Hepatocyte (in vitro differentiated cells): ENCODE measurements at regions not wholly inside any gene's neighbourhood (a gene's known extent, or its start where the extent isn't known, plus 50 kb on each side); places are given as distances from the start of the nearest gene placed in this dataset.

Source experiments
- DNase-seq: peaks from one replicate; pipeline ENCODE4 v3.0.0-alpha.2; 2016; ENCODE audit warnings: low spot score
- H2AFZ ChIP-seq: fragments of 200-600 bp; sonication (generic); 2 replicates; pipeline ENCODE4 v1.6.0; 2016; ENCODE audit warnings: antibody characterized with exemption, mild to moderate bottlenecking
- H3K27ac ChIP-seq: fragments of 200-600 bp; sonication (generic); 2 replicates; pipeline ENCODE4 v1.5.1; 2016; ENCODE audit warnings: mild to moderate bottlenecking
- H3K27me3 ChIP-seq: fragments of 200-600 bp; sonication (generic); 2 replicates; pipeline ENCODE4 v1.6.1; 2016
- H3K36me3 ChIP-seq: fragments of 200-600 bp; sonication (generic); replicated peaks from 2 replicates; pipeline ENCODE4 v1.5.1; 2016; ENCODE audit warnings: low read depth; ENCODE audit not compliant: insufficient read depth
- H3K4me1 ChIP-seq: fragments of 200-600 bp; sonication (generic); 2 replicates; pipeline ENCODE4 v1.5.1; 2016; ENCODE audit warnings: mild to moderate bottlenecking, moderate library complexity; ENCODE audit not compliant: insufficient read depth
- H3K4me2 ChIP-seq: fragments of 200-600 bp; sonication (generic); 2 replicates; pipeline ENCODE4 v1.6.0; 2016
- H3K4me3 ChIP-seq: fragments of 200-600 bp; sonication (generic); 2 replicates; pipeline ENCODE4 v1.5.1; 2016; ENCODE audit warnings: mild to moderate bottlenecking
- H3K79me2 ChIP-seq: fragments of 200-600 bp; sonication (generic); 2 replicates; pipeline ENCODE4 v1.6.0; 2017; ENCODE audit warnings: mild to moderate bottlenecking
- H3K9me2 ChIP-seq: fragments of 200-600 bp; sonication (generic); replicated peaks from 2 replicates; pipeline ENCODE4 v1.6.0; 2017; ENCODE audit warnings: mild to moderate bottlenecking; ENCODE audit not compliant: insufficient read depth
- H3K9me3 ChIP-seq: fragments of 200-600 bp; sonication (generic); 2 replicates; pipeline ENCODE4 v1.5.1; 2016; ENCODE audit warnings: low read depth, mild to moderate bottlenecking
- H4K20me1 ChIP-seq: fragments of 200-600 bp; sonication (generic); 2 replicates; pipeline ENCODE4 v1.6.0; 2016; ENCODE audit warnings: mild to moderate bottlenecking; ENCODE audit not compliant: insufficient read depth, poor library complexity, severe bottlenecking
- EZH2 ChIP-seq: fragments of 200-600 bp; sonication (generic); IDR thresholded peaks from 2 replicates; pipeline ENCODE4 v1.6.1; 2016; ENCODE audit warnings: antibody characterized with exemption, mild to moderate bottlenecking, borderline replicate concordance
- EZH2phosphoT487 ChIP-seq: fragments of 200-600 bp; sonication (generic); IDR thresholded peaks from one replicate; pipeline ENCODE4 v1.6.1; 2018; ENCODE audit warnings: antibody characterized with exemption, mild to moderate bottlenecking, low read depth, moderate library complexity; ENCODE audit not compliant: unreplicated experiment, severe bottlenecking
- WGBS: methylation state at CpG from one replicate; pipeline ENCODE4 v1.1.6; 2016; ENCODE audit warnings: low lambda C conversion rate; ENCODE audit errors: missing lambda C conversion rate; 5-methylcytosine and 5-hydroxymethylcytosine counted together
- TF ChIP-seq, protein P1 (sequence below): fragments of 200-600 bp; sonication (generic); IDR thresholded peaks from 2 replicates; pipeline ENCODE4 v1.5.1; 2016; ENCODE audit warnings: antibody characterized with exemption, mild to moderate bottlenecking; ENCODE audit not compliant: poor library complexity

DNA sequence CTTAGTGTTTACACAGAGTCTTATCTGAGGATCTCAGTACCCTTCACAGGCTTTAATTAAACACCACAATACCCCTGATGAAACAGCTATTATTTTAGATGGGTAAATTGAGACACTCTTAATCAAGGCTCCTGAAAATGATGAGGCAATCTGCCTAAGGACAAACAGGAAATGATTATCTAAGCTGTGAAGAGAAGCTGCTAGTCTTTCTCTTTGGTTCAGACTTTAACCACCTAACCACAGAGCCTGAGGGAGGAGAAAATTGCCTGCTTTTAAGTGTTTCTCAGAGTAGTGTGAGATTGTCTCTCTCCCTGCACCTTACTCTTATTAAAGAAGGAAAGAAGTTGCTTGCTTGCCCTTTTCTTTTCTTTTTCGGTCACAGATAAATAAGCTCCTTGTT is 364.3 kb upstream of the ADAMTS9 start:
- no peak overlapping the region for H3K4me3 ChIP-seq
- no peaks in the 10 kb centered on the region for H3K9me3 ChIP-seq
- H3K27me3 ChIP-seq = no peaks in the 10 kb centered on the region
- H3K36me3 ChIP-seq = no peaks in the 10 kb centered on the region
- no peak overlapping the region for H2AFZ ChIP-seq
- TF ChIP-seq EZH2 = no peak
- TF ChIP-seq EZH2phosphoT487 = no peak
- TF ChIP-seq, protein P1, sequence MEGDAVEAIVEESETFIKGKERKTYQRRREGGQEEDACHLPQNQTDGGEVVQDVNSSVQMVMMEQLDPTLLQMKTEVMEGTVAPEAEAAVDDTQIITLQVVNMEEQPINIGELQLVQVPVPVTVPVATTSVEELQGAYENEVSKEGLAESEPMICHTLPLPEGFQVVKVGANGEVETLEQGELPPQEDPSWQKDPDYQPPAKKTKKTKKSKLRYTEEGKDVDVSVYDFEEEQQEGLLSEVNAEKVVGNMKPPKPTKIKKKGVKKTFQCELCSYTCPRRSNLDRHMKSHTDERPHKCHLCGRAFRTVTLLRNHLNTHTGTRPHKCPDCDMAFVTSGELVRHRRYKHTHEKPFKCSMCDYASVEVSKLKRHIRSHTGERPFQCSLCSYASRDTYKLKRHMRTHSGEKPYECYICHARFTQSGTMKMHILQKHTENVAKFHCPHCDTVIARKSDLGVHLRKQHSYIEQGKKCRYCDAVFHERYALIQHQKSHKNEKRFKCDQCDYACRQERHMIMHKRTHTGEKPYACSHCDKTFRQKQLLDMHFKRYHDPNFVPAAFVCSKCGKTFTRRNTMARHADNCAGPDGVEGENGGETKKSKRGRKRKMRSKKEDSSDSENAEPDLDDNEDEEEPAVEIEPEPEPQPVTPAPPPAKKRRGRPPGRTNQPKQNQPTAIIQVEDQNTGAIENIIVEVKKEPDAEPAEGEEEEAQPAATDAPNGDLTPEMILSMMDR = no peak
- 41% methylated on average over 1 of the region's 1 CpG for WGBS
- no peaks in the 10 kb centered on the region for H3K4me1 ChIP-seq
- H3K79me2 ChIP-seq = no peaks in the 10 kb centered on the region
- H3K4me2 ChIP-seq = no peak overlapping the region
- H4K20me1 ChIP-seq = no peaks in the 10 kb centered on the region
- no peaks in the 10 kb centered on the region for H3K9me2 ChIP-seq
- DNase-seq = no peak
- no peak overlapping the region for H3K27ac ChIP-seq

DNA sequence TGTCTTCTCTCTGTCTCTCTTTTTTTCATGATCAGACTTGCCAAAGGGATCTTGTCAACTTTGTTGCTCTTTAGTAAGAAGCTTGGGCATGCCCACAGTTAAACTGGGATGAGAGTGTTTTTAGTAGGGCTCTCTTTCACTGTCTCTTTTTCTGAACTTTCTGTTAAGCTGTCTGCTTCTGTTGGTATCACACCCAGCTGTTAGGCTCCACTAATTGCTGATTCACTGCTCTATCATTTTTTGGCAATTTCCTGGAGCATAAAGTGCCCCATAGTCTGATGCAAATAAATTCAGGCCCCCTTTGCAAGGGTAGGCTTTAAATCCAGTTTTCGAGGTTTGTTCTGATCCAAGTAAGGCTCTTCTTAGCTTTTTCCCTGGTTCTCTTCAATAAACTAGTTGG is 360.4 kb upstream of the ADAMTS9 start:
- H3K9me3 ChIP-seq = no peaks in the 10 kb centered on the region
- H3K27ac ChIP-seq = no peak overlapping the region
- H3K4me1 ChIP-seq = no peaks in the 10 kb centered on the region
- TF ChIP-seq EZH2phosphoT487 (no peak), EZH2 (no peak)
- TF ChIP-seq, protein P1 = no peak
- H3K4me2 ChIP-seq = no peak overlapping the region
- H3K9me2 ChIP-seq = no peaks in the 10 kb centered on the region
- no peak overlapping the region for H2AFZ ChIP-seq
- no peaks in the 10 kb centered on the region for H4K20me1 ChIP-seq
- H3K79me2 ChIP-seq = no peaks in the 10 kb centered on the region
- no peak overlapping the region for H3K4me3 ChIP-seq
- 100% methylated on average over 1 of the region's 1 CpG for WGBS
- DNase-seq = no peak
- no peaks in the 10 kb centered on the region for H3K36me3 ChIP-seq
- no peaks in the 10 kb centered on the region for H3K27me3 ChIP-seq

DNA sequence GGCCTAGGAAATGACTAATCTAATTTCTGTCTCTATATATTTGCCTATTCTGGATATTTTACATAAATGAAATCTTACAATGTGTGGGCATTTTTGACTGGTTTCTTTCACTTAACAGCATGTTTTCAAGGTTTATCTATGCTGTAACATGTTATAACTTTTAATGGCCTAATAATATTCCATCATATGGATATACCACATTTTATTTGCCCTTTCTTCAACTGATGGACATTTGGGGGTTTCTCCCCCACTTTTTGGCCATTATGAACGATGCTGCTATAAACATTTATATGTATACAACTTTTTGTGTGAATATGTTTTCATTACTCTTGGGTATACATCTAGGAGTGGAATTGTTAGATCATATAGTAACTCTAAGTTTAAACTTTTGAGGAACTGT is 357.3 kb upstream of the ADAMTS9 start:
- TF ChIP-seq EZH2phosphoT487 (no peak), EZH2 (no peak)
- TF ChIP-seq, protein P1 = no peak
- no peaks in the 10 kb centered on the region for H4K20me1 ChIP-seq
- H3K4me3 ChIP-seq = no peak overlapping the region
- H3K79me2 ChIP-seq = no peaks in the 10 kb centered on the region
- peaks cover under 1% of the 10 kb centered on the region for H3K4me1 ChIP-seq
- no peaks in the 10 kb centered on the region for H3K27me3 ChIP-seq
- no peak overlapping the region for H2AFZ ChIP-seq
- H3K9me2 ChIP-seq = no peaks in the 10 kb centered on the region
- no peak for DNase-seq
- no peak overlapping the region for H3K4me2 ChIP-seq
- H3K36me3 ChIP-seq = no peaks in the 10 kb centered on the region
- 79% methylated on average over 1 of the region's 1 CpG for WGBS
- H3K27ac ChIP-seq = no peak overlapping the region
- no peaks in the 10 kb centered on the region for H3K9me3 ChIP-seq

DNA sequence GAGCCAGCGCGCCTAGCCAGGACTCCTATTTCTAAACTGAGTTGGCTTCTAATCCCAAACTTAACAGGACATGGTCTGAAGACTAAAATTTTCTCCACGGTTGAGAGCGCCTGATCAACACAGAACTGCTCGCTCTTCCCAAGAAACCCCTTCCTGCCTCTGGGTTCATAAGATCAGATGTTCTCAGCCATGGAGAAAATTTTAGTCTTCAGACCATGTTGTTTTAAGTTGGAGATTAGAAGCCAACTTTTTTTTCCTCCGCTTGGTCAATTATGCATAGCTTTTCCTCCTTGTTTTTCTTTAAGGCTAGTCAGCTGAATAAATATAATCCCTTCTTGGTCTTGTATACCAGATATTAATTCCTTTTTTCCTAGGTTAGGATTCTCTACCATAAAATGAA is 356.6 kb upstream of the ADAMTS9 start:
- no peak for DNase-seq
- no peak overlapping the region for H2AFZ ChIP-seq
- 95% methylated on average over 6 of the region's 6 CpGs for WGBS
- H3K4me1 ChIP-seq = peaks cover 3% of the 10 kb centered on the region
- no peaks in the 10 kb centered on the region for H3K9me2 ChIP-seq
- H3K36me3 ChIP-seq = no peaks in the 10 kb centered on the region
- TF ChIP-seq, protein P1 = no peak
- no peak for TF ChIP-seq EZH2
- TF ChIP-seq EZH2phosphoT487 = no peak
- H3K9me3 ChIP-seq = no peaks in the 10 kb centered on the region
- H3K27me3 ChIP-seq = no peaks in the 10 kb centered on the region
- no peak overlapping the region for H3K4me3 ChIP-seq
- H3K79me2 ChIP-seq = no peaks in the 10 kb centered on the region
- no peak overlapping the region for H3K4me2 ChIP-seq
- no peak overlapping the region for H3K27ac ChIP-seq
- no peaks in the 10 kb centered on the region for H4K20me1 ChIP-seq
